PFSK-1 (cell line): ENCODE measurements at regions not wholly inside any gene's neighbourhood (a gene's known extent, or its start where the extent isn't known, plus 50 kb on each side); places are given as distances from the start of the nearest gene placed in this dataset.

Source experiments
- FOXP2 ChIP-seq: optimal IDR thresholded peaks from 2 replicates; pipeline ENCODE3; 2011; ENCODE audit warnings: borderline replicate concordance, control low read depth, inconsistent platforms; ENCODE audit not compliant: insufficient read depth; ENCODE audit errors: extremely low read length, extremely low read depth
- POLR2AphosphoS5 ChIP-seq: IDR thresholded peaks from 2 replicates; pipeline ENCODE4 v1.6.1; 2012; ENCODE audit warnings: low read depth, mild to moderate bottlenecking, control low read depth, low read length, moderate library complexity
- REST ChIP-seq, 2 experiments: IDR thresholded peaks; 2 replicates each; pipeline versions ENCODE4 v1.6.1 to v1.8.0; 2011 to 2012; ENCODE audit warnings: low read depth in 2 of 2, low read length in 2 of 2, control low read depth in 1 of 2, inconsistent platforms in 1 of 2, mild to moderate bottlenecking in 1 of 2, moderate library complexity in 1 of 2; ENCODE audit not compliant: insufficient read depth in 1 of 2
- SIN3A ChIP-seq: IDR thresholded peaks from 2 replicates; pipeline ENCODE4 v1.6.1; 2012; ENCODE audit warnings: mild to moderate bottlenecking, low read length, moderate library complexity, borderline replicate concordance; ENCODE audit not compliant: insufficient read depth
- TAF1 ChIP-seq: IDR thresholded peaks from 2 replicates; pipeline ENCODE4 v1.6.1; 2012; ENCODE audit warnings: low read length, control low read depth, borderline replicate concordance; ENCODE audit not compliant: insufficient read depth

- TF ChIP-seq SIN3A (no peak), POLR2AphosphoS5 (no peak), FOXP2 (no peak)
Measured at GRCh38 chr4:72987741-72988729, 81.5 kb downstream of the COX18 start.

GRCh38 chr4:72984351-72984750 is 85.2 kb downstream of the COX18 start:
- TF ChIP-seq SIN3A (no peak), REST (IDR thresholded peaks at IDR 0.05; ENCODE audit: insufficient read depth in 1 of 2, low read depth in 2 of 2, low read length in 2 of 2) (no peak), FOXP2 (no peak), POLR2AphosphoS5 (no peak), TAF1 (no peak)

GRCh38 chr4:72983709-72984108 is 85.8 kb downstream of the COX18 start:
- TF ChIP-seq TAF1: no peak
- no peak for TF ChIP-seq SIN3A
- TF ChIP-seq REST (IDR thresholded peaks at IDR 0.05; ENCODE audit: insufficient read depth in 1 of 2, low read depth in 2 of 2, low read length in 2 of 2): no peak
- no peak for TF ChIP-seq POLR2AphosphoS5
- no peak for TF ChIP-seq FOXP2

GRCh38 chr4:72977936-72978485 is 91.5 kb downstream of the COX18 start:
- TF ChIP-seq TAF1 (no peak), FOXP2 (no peak), POLR2AphosphoS5 (no peak), REST (IDR thresholded peaks at IDR 0.05; ENCODE audit: insufficient read depth in 1 of 2, low read depth in 2 of 2, low read length in 2 of 2) (no peak), SIN3A (no peak)

GRCh38 chr4:72975488-72975784 is 94.1 kb downstream of the COX18 start:
- no peak for TF ChIP-seq FOXP2
- no peak for TF ChIP-seq SIN3A
- no peak for TF ChIP-seq TAF1
- no peak for TF ChIP-seq POLR2AphosphoS5
- TF ChIP-seq REST (IDR thresholded peaks at IDR 0.05; ENCODE audit: insufficient read depth in 1 of 2, low read depth in 2 of 2, low read length in 2 of 2): no peak
